Tibial artery (tissue), 4 donors: ENCODE measurements at regions not wholly inside any gene's neighbourhood (a gene's known extent, or its start where the extent isn't known, plus 50 kb on each side); places are given as distances from the start of the nearest gene placed in this dataset.

Source experiments
- DNase-seq, 2 donors: peaks; one replicate each; pipeline ENCODE4 v3.0.0-alpha.2; 2019
- H3K27ac ChIP-seq, 2 donors: fragments of 200-600 bp; sonication (generic) in 1 of 2; 1 replicate in 1 of 2; 2 replicates in 1 of 2; pipeline ENCODE4 v1.5.1; 2018 to 2019; ENCODE audit warnings: mild to moderate bottlenecking in 1 of 2
- H3K27me3 ChIP-seq, 2 donors: fragments of 200-600 bp; sonication (generic) in 1 of 2; one replicate each; pipeline versions ENCODE4 v1.5.1 to v1.6.0; 2016 to 2019
- H3K36me3 ChIP-seq, 3 donors: fragments of 200-600 bp; sonication (generic) in 2 of 3; one replicate each; pipeline ENCODE4 v1.5.1; 2016 to 2019; ENCODE audit warnings: mild to moderate bottlenecking in 2 of 3
- H3K4me1 ChIP-seq, 4 donors: fragments of 200-600 bp; sonication (generic) in 2 of 4; 1 replicate in 3 of 4; 2 replicates in 1 of 4; pipeline ENCODE4 v1.5.1; 2016 to 2019
- H3K4me3 ChIP-seq, 2 donors: fragments of 200-600 bp; sonication (generic) in 1 of 2; 1 replicate in 1 of 2; 2 replicates in 1 of 2; pipeline ENCODE4 v1.5.1; 2018 to 2019; ENCODE audit warnings: mild to moderate bottlenecking in 2 of 2
- H3K9me3 ChIP-seq, 3 donors: fragments of 200-600 bp; sonication (generic) in 1 of 3; one replicate each; pipeline ENCODE4 v1.5.1; 2016 to 2019
- CTCF ChIP-seq, 2 experiments: fragments of 200-600 bp in 1 of 2; fragments of 450-650 bp in 1 of 2; IDR thresholded peaks; one replicate each; pipeline ENCODE4 v1.5.1; 2017 to 2019; ENCODE audit warnings: antibody characterized with exemption in 2 of 2, mild to moderate bottlenecking in 1 of 2, moderate library complexity in 1 of 2
- intact Hi-C: fragments of 100-400 bp; cut with DNase I; formaldehyde crosslinking; loops from one replicate; pipeline ENCODE4 v1.15.0; 2023; ENCODE audit warnings: low total_unique reads

GRCh38 chr9:31065691-31066090, 1318.8 kb upstream of the ACO1 start:
- Histone ChIP-seq H3K4me1 (no peaks in the 10 kb centered on the region), H3K27me3 (no peaks in the 10 kb centered on the region), H3K36me3 (no peaks in the 10 kb centered on the region), H3K9me3 (no peaks in the 10 kb centered on the region), H3K27ac (no peak overlapping the region), H3K4me3 (no peak overlapping the region)
- DNase-seq = no peak
- intact Hi-C loops = no loop called here
- no peak for TF ChIP-seq CTCF (IDR thresholded peaks at IDR 0.05)

GRCh38 chr9:31067418-31067817, 1317.0 kb upstream of the ACO1 start:
- no peak for TF ChIP-seq CTCF (IDR thresholded peaks at IDR 0.05)
- intact Hi-C loops = no loop called here
- Histone ChIP-seq H3K4me3 (no peak overlapping the region), H3K9me3 (peaks cover 0 to 5% (median 0%) of the 10 kb centered on the region in 3 donors), H3K27ac (no peak overlapping the region), H3K27me3 (no peaks in the 10 kb centered on the region), H3K36me3 (no peaks in the 10 kb centered on the region), H3K4me1 (no peaks in the 10 kb centered on the region)
- DNase-seq = no peak

- no peaks in the 10 kb centered on the region for H3K36me3 ChIP-seq
- intact Hi-C loops = no loop called here
- H3K27me3 ChIP-seq = no peaks in the 10 kb centered on the region
- H3K27ac ChIP-seq = no peak overlapping the region
- TF ChIP-seq CTCF (IDR thresholded peaks at IDR 0.05) = no peak
- DNase-seq = peak in 1 of 2 donors; percentile 58
- no peaks in the 10 kb centered on the region for H3K4me1 ChIP-seq
- H3K4me3 ChIP-seq = no peak overlapping the region
- H3K9me3 ChIP-seq = peaks cover 0 to 5% (median 0%) of the 10 kb centered on the region in 3 donors
Observed at GRCh38 chr9:31071606-31072286, 1312.7 kb upstream of the ACO1 start.

- no peak for TF ChIP-seq CTCF (IDR thresholded peaks at IDR 0.05)
- H3K27ac ChIP-seq = no peak overlapping the region
- no peaks in the 10 kb centered on the region for H3K36me3 ChIP-seq
- no peaks in the 10 kb centered on the region for H3K9me3 ChIP-seq
- no peaks in the 10 kb centered on the region for H3K4me1 ChIP-seq
- H3K4me3 ChIP-seq = no peak overlapping the region
- no peaks in the 10 kb centered on the region for H3K27me3 ChIP-seq
- no peak for DNase-seq
- intact Hi-C loops = no loop called here
Observed at GRCh38 chr9:31078175-31078574, 1306.3 kb upstream of the ACO1 start.

GRCh38 chr9:31084350-31084749, 1300.1 kb upstream of the ACO1 start:
- no peaks in the 10 kb centered on the region for H3K36me3 ChIP-seq
- no peak overlapping the region for H3K4me3 ChIP-seq
- H3K4me1 ChIP-seq = no peaks in the 10 kb centered on the region
- H3K27me3 ChIP-seq = no peaks in the 10 kb centered on the region
- H3K27ac ChIP-seq = no peak overlapping the region
- no peaks in the 10 kb centered on the region for H3K9me3 ChIP-seq
- TF ChIP-seq CTCF (IDR thresholded peaks at IDR 0.05) = no peak
- DNase-seq = no peak
- intact Hi-C loops = no loop called here
